Skeletal muscle tissue (tissue), 3 donors: ENCODE measurements at regions not wholly inside any gene's neighbourhood (a gene's known extent, or its start where the extent isn't known, plus 50 kb on each side); places are given as distances from the start of the nearest gene placed in this dataset.
A peak's percentile ranks its signal among the peaks of the same experiment; 100 is the strongest.

Source experiments
- H3K27ac ChIP-seq: one replicate; pipeline ENCODE4 v1.7.0; 2013; ENCODE audit warnings: mild to moderate bottlenecking, low read depth, low read length, inconsistent platforms
- H3K27me3 ChIP-seq, 3 donors: one replicate each; pipeline ENCODE4 v1.7.0; 2013; ENCODE audit warnings: low read length in 3 of 3; ENCODE audit not compliant: control insufficient read depth in 3 of 3, insufficient read depth in 3 of 3
- H3K36me3 ChIP-seq, 3 donors: one replicate each; pipeline ENCODE4 v1.7.0; 2013; ENCODE audit warnings: low read length in 3 of 3; ENCODE audit not compliant: control insufficient read depth in 3 of 3, insufficient read depth in 3 of 3
- H3K4me1 ChIP-seq, 3 donors: one replicate each; pipeline ENCODE4 v1.7.0; 2013; ENCODE audit warnings: low read length in 3 of 3, mild to moderate bottlenecking in 3 of 3; ENCODE audit not compliant: control insufficient read depth in 3 of 3, insufficient read depth in 3 of 3
- H3K4me3 ChIP-seq, 3 donors: one replicate each; pipeline ENCODE4 v1.7.0; 2013; ENCODE audit warnings: low read length in 3 of 3
- H3K9ac ChIP-seq, 3 donors: one replicate each; pipeline ENCODE4 v1.7.0; 2013; ENCODE audit warnings: low read length in 3 of 3, mild to moderate bottlenecking in 3 of 3, moderate library complexity in 2 of 3, low read depth in 1 of 3
- H3K9me3 ChIP-seq, 3 donors: one replicate each; pipeline ENCODE4 v1.7.0; 2013; ENCODE audit warnings: low read length in 3 of 3; ENCODE audit not compliant: control insufficient read depth in 3 of 3
- donor health status: Osteomylitis.

GRCh38 chr6:123747515-123747914 lies 56.1 kb upstream of the NKAIN2 start:
- Histone ChIP-seq H3K4me3 (no peak overlapping the region), H3K9ac (no peak overlapping the region), H3K27ac (no peak overlapping the region), H3K36me3 (no peaks in the 10 kb centered on the region), H3K27me3 (no peaks in the 10 kb centered on the region), H3K4me1 (peaks cover 0 to 3% (median 3%) of the 10 kb centered on the region in 3 donors), H3K9me3 (no peaks in the 10 kb centered on the region)

DNA sequence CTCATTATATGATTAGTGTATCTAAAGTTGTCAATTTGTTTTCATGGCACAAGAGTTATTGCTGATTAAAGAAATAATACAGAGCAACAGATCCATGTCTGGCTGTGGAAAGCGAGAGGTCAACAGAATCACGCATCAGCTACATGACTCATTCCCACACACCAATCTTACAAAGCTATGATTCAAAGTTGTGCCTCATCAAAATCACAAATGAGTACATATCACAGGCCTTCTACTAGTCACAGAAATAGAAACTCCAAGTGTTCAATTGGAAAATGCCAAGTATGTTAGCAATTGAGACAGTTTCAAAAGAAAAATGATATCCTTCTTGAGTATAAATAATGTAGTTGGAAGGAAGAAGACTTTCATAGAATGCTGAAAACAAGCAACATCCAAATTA lies 57.8 kb upstream of the NKAIN2 start:
- Histone ChIP-seq H3K4me1 (peaks cover 0 to 3% (median 3%) of the 10 kb centered on the region in 3 donors), H3K9me3 (no peaks in the 10 kb centered on the region), H3K9ac (no peak overlapping the region), H3K27ac (peak overlapping the region; percentile 39), H3K27me3 (no peaks in the 10 kb centered on the region), H3K36me3 (no peaks in the 10 kb centered on the region), H3K4me3 (no peak overlapping the region)

- Histone ChIP-seq H3K9ac (no peak overlapping the region), H3K27ac (no peak overlapping the region)
Measured at GRCh38 chr6:123744840-123745239, 58.8 kb upstream of the NKAIN2 start.

DNA sequence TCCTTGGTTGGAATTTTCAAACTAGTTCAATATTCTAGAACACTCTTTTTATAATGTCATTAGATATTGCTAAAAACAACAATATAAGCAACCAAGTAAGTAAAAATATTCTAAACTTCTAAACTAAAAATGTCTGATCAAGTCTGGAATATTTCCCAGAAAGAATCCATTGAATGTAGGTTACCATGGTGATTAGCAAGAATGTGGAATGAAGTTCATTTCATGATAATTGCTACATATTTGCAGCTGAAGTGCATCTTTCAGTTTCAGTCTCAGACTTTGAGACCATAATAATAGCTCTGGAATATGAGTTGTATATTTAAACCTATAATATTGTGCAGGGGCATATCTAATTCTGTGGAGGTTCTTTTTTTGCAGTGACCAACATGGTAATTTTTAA lies 61.0 kb upstream of the NKAIN2 start:
- no peak overlapping the region for H3K9ac ChIP-seq
- no peak overlapping the region for H3K27ac ChIP-seq
- H3K36me3 ChIP-seq: no peaks in the 10 kb centered on the region
- H3K9me3 ChIP-seq: no peaks in the 10 kb centered on the region
- peaks cover 0 to 3% (median 0%) of the 10 kb centered on the region in 3 donors for H3K4me1 ChIP-seq
- H3K4me3 ChIP-seq: no peak overlapping the region
- H3K27me3 ChIP-seq: no peaks in the 10 kb centered on the region

More at GRCh38 chr6:123744840-123745239, 58.8 kb upstream of the NKAIN2 start:
- Histone ChIP-seq H3K4me3 (no peak overlapping the region), H3K9me3 (no peaks in the 10 kb centered on the region), H3K36me3 (no peaks in the 10 kb centered on the region), H3K4me1 (peaks cover 0 to 3% (median 0%) of the 10 kb centered on the region in 3 donors), H3K27me3 (no peaks in the 10 kb centered on the region)

- no peak overlapping the region for H3K4me3 ChIP-seq
- no peaks in the 10 kb centered on the region for H3K27me3 ChIP-seq
- no peaks in the 10 kb centered on the region for H3K9me3 ChIP-seq
- no peaks in the 10 kb centered on the region for H3K36me3 ChIP-seq
- H3K27ac ChIP-seq: no peak overlapping the region
- H3K4me1 ChIP-seq: no peaks in the 10 kb centered on the region
- no peak overlapping the region for H3K9ac ChIP-seq
Measured at GRCh38 chr6:123733180-123733579, 70.5 kb upstream of the NKAIN2 start.

- peaks cover 0 to 7% (median 6%) of the 10 kb centered on the region in 3 donors for H3K4me1 ChIP-seq
- H3K9ac ChIP-seq: no peak overlapping the region
- H3K4me3 ChIP-seq: no peak overlapping the region
- H3K9me3 ChIP-seq: peaks cover 0 to 2% (median 0%) of the 10 kb centered on the region in 3 donors
- H3K27me3 ChIP-seq: no peaks in the 10 kb centered on the region
- no peaks in the 10 kb centered on the region for H3K36me3 ChIP-seq
- no peak overlapping the region for H3K27ac ChIP-seq
Measured at GRCh38 chr6:123716506-123716905, 79.8 kb upstream of the TRDN start.

GRCh38 chr6:123715006-123715863 lies 78.5 kb upstream of the TRDN start:
- peak overlapping the region in 1 of 3 donors; percentile 27 for H3K4me3 ChIP-seq
- H3K27me3 ChIP-seq: no peaks in the 10 kb centered on the region
- no peak overlapping the region for H3K27ac ChIP-seq
- peaks cover 0 to 2% (median 0%) of the 10 kb centered on the region in 3 donors for H3K9me3 ChIP-seq
- H3K4me1 ChIP-seq: peaks cover 0 to 7% (median 6%) of the 10 kb centered on the region in 3 donors
- peak overlapping the region in 1 of 3 donors; percentile 10 for H3K9ac ChIP-seq
- no peaks in the 10 kb centered on the region for H3K36me3 ChIP-seq

- no peak overlapping the region for H3K27ac ChIP-seq
- no peaks in the 10 kb centered on the region for H3K36me3 ChIP-seq
- no peaks in the 10 kb centered on the region for H3K27me3 ChIP-seq
- peaks cover 0 to 7% (median 6%) of the 10 kb centered on the region in 3 donors for H3K4me1 ChIP-seq
- no peaks in the 10 kb centered on the region for H3K9me3 ChIP-seq
- H3K9ac ChIP-seq: no peak overlapping the region
- no peak overlapping the region for H3K4me3 ChIP-seq
Measured at GRCh38 chr6:123712831-123713230, 76.1 kb upstream of the TRDN start.

DNA sequence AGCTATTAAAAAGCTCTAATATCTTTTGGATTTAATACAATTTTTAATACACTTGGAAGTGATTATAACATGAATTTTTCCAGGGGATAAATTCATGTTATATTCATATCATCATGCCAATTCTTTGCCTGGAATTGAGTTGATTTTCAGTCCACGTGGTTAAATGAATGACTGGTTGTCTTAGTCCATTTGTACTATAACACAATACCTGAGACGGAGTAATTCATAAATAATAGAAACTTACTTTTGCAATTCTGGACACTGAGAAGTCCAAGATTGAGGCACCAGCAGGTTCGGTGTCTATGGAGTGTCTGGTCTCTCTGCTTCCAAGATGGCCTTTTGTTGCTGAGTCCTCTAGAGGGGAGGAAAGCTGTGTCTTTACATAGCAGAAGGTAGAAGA lies 66.2 kb upstream of the TRDN start:
- H3K9me3 ChIP-seq: no peaks in the 10 kb centered on the region
- no peak overlapping the region for H3K4me3 ChIP-seq
- H3K4me1 ChIP-seq: no peaks in the 10 kb centered on the region
- no peaks in the 10 kb centered on the region for H3K36me3 ChIP-seq
- H3K27me3 ChIP-seq: no peaks in the 10 kb centered on the region
- H3K27ac ChIP-seq: no peak overlapping the region
- no peak overlapping the region for H3K9ac ChIP-seq

DNA sequence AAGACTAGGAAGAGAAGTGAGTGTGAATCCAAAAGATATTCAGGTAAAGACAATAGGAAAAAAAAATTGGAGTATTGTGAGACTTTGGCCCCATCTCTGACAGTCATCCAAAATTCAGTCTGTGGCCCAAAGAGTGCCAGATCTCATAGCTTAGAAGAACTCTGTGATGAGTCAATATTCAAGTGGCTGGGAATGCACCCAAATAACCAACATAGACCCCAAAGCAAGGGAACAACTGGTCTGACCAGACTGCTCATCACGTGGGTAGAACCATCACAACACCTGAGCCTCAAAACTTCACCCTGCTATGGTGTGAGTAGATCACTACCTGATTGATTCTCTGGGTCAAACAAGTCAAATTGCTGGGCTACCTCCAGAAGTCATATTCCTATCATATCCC lies 51.1 kb upstream of the TRDN start:
- no peak overlapping the region for H3K9ac ChIP-seq
- H3K4me3 ChIP-seq: no peak overlapping the region
- no peaks in the 10 kb centered on the region for H3K27me3 ChIP-seq
- H3K4me1 ChIP-seq: no peaks in the 10 kb centered on the region
- no peaks in the 10 kb centered on the region for H3K9me3 ChIP-seq
- H3K36me3 ChIP-seq: no peaks in the 10 kb centered on the region
- no peak overlapping the region for H3K27ac ChIP-seq
